ENCODE measurements at regions not wholly inside any gene's neighbourhood (a gene's known extent, or its start where the extent isn't known, plus 50 kb on each side); places are given as distances from the start of the nearest gene placed in this dataset.
"Not testable (repeated sequence)": the region's sequence is repeated elsewhere in the genome, so short reads cannot be mapped to it uniquely, and the experiment has no call there.

GRCh38 chr7:56697058-56697457 is 435.2 kb downstream of the ZNF479 start:
- TF ChIP-seq, protein P1, sequence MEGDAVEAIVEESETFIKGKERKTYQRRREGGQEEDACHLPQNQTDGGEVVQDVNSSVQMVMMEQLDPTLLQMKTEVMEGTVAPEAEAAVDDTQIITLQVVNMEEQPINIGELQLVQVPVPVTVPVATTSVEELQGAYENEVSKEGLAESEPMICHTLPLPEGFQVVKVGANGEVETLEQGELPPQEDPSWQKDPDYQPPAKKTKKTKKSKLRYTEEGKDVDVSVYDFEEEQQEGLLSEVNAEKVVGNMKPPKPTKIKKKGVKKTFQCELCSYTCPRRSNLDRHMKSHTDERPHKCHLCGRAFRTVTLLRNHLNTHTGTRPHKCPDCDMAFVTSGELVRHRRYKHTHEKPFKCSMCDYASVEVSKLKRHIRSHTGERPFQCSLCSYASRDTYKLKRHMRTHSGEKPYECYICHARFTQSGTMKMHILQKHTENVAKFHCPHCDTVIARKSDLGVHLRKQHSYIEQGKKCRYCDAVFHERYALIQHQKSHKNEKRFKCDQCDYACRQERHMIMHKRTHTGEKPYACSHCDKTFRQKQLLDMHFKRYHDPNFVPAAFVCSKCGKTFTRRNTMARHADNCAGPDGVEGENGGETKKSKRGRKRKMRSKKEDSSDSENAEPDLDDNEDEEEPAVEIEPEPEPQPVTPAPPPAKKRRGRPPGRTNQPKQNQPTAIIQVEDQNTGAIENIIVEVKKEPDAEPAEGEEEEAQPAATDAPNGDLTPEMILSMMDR (IDR thresholded peaks at IDR 0.05): not testable (repeated sequence)
- TF ChIP-seq POLR2AphosphoS5, POLR2A, EP300 (IDR thresholded peaks at IDR 0.05): not testable (repeated sequence)
